ENCODE measurements at regions not wholly inside any gene's neighbourhood (a gene's known extent, or its start where the extent isn't known, plus 50 kb on each side); places are given as distances from the start of the nearest gene placed in this dataset.

- TF ChIP-seq, protein P1, sequence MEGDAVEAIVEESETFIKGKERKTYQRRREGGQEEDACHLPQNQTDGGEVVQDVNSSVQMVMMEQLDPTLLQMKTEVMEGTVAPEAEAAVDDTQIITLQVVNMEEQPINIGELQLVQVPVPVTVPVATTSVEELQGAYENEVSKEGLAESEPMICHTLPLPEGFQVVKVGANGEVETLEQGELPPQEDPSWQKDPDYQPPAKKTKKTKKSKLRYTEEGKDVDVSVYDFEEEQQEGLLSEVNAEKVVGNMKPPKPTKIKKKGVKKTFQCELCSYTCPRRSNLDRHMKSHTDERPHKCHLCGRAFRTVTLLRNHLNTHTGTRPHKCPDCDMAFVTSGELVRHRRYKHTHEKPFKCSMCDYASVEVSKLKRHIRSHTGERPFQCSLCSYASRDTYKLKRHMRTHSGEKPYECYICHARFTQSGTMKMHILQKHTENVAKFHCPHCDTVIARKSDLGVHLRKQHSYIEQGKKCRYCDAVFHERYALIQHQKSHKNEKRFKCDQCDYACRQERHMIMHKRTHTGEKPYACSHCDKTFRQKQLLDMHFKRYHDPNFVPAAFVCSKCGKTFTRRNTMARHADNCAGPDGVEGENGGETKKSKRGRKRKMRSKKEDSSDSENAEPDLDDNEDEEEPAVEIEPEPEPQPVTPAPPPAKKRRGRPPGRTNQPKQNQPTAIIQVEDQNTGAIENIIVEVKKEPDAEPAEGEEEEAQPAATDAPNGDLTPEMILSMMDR (IDR thresholded peaks at IDR 0.05): no peak
- TF ChIP-seq POLR2A (IDR thresholded peaks at IDR 0.05) (no peak), POLR2AphosphoS5 (IDR thresholded peaks at IDR 0.05) (no peak), EP300 (IDR thresholded peaks at IDR 0.05) (no peak)
Measured at GRCh38 chr4:177001271-177002175, 208.8 kb upstream of the VEGFC start.

Data from suprapubic skin (tissue), 4 donors.